Skeletal muscle tissue (tissue), 3 donors: ENCODE measurements at regions not wholly inside any gene's neighbourhood (a gene's known extent, or its start where the extent isn't known, plus 50 kb on each side); places are given as distances from the start of the nearest gene placed in this dataset.

Source experiments
- H3K27ac ChIP-seq: one replicate; pipeline ENCODE4 v1.7.0; 2013; ENCODE audit warnings: mild to moderate bottlenecking, low read depth, low read length, inconsistent platforms
- H3K27me3 ChIP-seq, 3 donors: one replicate each; pipeline ENCODE4 v1.7.0; 2013; ENCODE audit warnings: low read length in 3 of 3; ENCODE audit not compliant: control insufficient read depth in 3 of 3, insufficient read depth in 3 of 3
- H3K36me3 ChIP-seq, 3 donors: one replicate each; pipeline ENCODE4 v1.7.0; 2013; ENCODE audit warnings: low read length in 3 of 3; ENCODE audit not compliant: control insufficient read depth in 3 of 3, insufficient read depth in 3 of 3
- H3K4me1 ChIP-seq, 3 donors: one replicate each; pipeline ENCODE4 v1.7.0; 2013; ENCODE audit warnings: low read length in 3 of 3, mild to moderate bottlenecking in 3 of 3; ENCODE audit not compliant: control insufficient read depth in 3 of 3, insufficient read depth in 3 of 3
- H3K4me3 ChIP-seq, 3 donors: one replicate each; pipeline ENCODE4 v1.7.0; 2013; ENCODE audit warnings: low read length in 3 of 3
- H3K9ac ChIP-seq, 3 donors: one replicate each; pipeline ENCODE4 v1.7.0; 2013; ENCODE audit warnings: low read length in 3 of 3, mild to moderate bottlenecking in 3 of 3, moderate library complexity in 2 of 3, low read depth in 1 of 3
- H3K9me3 ChIP-seq, 3 donors: one replicate each; pipeline ENCODE4 v1.7.0; 2013; ENCODE audit warnings: low read length in 3 of 3; ENCODE audit not compliant: control insufficient read depth in 3 of 3
- donor health status: Osteomylitis.

DNA sequence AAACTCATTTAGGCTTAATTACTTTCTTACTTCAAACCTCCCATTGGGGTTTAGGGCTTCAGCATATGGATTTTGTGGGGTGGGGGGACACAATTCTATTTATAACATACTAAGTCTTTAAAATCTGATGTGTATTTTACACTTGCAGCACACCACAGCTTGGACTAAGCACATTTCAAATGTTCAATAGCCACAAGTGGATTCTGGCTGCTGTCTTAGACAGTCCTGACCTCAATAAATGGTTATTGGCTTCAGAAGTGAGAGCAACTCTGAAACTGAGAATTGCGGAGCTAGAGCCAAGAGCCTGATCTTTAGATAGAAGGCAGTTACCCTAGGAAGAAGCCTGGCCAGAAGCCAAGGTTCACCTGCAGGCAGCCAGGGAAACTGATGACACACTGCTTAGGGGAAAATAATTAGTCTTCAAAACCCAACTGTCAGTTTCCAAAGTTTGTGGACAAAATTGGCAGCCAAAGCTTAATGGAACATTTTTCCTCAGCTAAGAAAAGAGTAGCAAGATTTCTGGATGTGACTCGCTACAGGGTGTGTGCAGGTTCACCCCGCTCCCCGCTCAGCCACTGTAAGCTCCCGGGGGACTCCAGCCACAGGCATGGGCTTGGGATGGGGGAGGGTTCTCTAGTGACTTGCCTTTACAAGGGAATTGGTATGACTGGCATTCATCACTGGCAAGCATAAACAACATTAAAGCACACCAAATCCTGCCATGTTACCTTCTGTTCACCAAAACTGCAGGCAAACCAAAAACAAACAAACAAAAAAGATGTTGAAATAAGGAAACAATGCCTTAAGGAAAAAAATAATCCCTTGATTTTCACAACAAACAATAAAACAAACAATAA is 219.8 kb downstream of the TFAP2A start:
- Histone ChIP-seq H3K9ac (no peak overlapping the region), H3K9me3 (peaks cover 0 to 3% (median 0%) of the 10 kb centered on the region in 3 donors), H3K27ac (no peak overlapping the region), H3K4me1 (no peaks in the 10 kb centered on the region), H3K36me3 (no peaks in the 10 kb centered on the region), H3K4me3 (no peak overlapping the region), H3K27me3 (no peaks in the 10 kb centered on the region)

DNA sequence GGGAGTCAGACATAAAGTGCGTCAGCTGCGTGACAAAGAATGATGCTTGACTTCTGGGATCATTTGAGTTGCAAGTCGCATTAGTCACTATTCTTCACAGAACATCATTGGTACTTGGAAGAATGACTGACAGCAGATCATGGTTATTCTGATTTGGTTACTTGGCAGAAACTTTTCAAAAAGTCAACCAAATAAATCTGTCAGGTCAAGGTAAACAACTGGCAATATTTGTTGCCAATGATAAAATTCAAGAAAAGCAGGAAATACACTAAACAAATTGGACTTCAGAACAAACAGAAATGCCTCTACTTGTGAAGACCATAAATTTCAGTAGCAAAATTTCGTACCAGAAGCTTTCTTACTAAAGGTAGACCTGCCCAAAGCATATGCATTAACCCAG is 221.6 kb downstream of the TFAP2A start:
- Histone ChIP-seq H3K36me3 (no peaks in the 10 kb centered on the region), H3K9ac (no peak overlapping the region), H3K27ac (no peak overlapping the region), H3K4me3 (no peak overlapping the region), H3K27me3 (no peaks in the 10 kb centered on the region), H3K9me3 (peaks cover 0 to 3% (median 0%) of the 10 kb centered on the region in 3 donors), H3K4me1 (no peaks in the 10 kb centered on the region)

DNA sequence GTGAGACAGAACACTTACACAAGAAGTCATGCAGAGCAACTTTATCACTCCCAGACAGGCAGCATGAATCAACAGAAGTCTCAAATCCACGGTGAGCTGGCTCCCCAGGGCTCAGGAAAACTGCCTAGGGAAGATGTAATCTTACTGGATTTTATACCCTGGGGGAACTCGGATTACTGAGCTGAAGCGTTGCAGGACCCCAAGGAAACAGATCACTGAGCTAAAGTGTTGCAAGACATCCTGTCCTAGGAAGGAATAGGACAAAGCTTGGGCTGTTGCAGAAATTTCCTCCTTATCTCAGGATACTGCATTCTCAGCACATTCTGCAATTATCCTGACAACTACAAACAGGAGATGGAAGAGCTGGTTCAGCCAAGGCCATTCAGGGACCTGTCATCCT is 224.8 kb downstream of the TFAP2A start:
- no peaks in the 10 kb centered on the region for H3K9me3 ChIP-seq
- no peak overlapping the region for H3K9ac ChIP-seq
- no peaks in the 10 kb centered on the region for H3K4me1 ChIP-seq
- H3K4me3 ChIP-seq = no peak overlapping the region
- H3K27me3 ChIP-seq = no peaks in the 10 kb centered on the region
- H3K27ac ChIP-seq = no peak overlapping the region
- no peaks in the 10 kb centered on the region for H3K36me3 ChIP-seq

DNA sequence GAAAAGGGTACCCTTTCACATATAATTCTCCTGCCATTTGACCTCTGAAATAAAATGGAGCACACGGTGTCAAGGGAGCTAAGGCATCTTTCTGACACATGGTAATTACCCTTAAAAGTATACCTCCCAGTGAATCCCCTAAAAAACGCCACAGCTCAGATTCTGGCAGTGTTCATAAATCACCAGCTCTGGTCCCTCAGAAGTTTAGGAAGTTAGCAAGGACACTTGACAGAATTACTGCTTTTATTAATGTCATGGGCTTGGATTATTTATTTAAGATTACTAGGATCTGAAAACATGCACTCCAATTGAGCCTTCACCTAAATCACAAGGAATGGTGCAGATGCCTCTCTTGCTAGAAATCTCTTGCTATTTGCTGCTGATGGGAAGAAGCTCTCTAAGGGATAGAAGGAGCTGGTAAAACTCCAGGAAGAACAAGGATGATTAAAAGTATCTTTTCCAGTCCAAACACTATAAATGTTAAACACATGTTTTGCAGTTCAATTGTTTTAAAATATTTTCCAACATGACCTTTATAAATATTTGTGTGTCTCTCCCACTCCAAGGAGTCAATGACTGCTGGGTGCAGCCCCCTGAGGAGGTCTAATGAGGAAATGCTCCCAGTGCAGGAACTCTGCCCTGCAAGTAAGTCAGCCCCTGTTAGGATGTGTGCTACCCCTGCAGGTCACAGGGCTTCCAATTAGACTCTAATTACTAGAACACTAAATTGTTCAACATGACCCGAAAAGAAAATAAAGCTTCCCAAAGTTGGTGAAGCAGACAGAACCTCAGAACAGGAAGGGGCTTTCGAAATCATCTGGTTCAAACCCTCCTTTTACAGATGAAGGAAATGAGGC is 230.3 kb downstream of the TFAP2A start:
- H3K27ac ChIP-seq = no peak overlapping the region
- peaks cover 0 to 2% (median 0%) of the 10 kb centered on the region in 3 donors for H3K9me3 ChIP-seq
- H3K36me3 ChIP-seq = no peaks in the 10 kb centered on the region
- no peaks in the 10 kb centered on the region for H3K27me3 ChIP-seq
- H3K9ac ChIP-seq = no peak overlapping the region
- H3K4me1 ChIP-seq = no peaks in the 10 kb centered on the region
- H3K4me3 ChIP-seq = no peak overlapping the region

DNA sequence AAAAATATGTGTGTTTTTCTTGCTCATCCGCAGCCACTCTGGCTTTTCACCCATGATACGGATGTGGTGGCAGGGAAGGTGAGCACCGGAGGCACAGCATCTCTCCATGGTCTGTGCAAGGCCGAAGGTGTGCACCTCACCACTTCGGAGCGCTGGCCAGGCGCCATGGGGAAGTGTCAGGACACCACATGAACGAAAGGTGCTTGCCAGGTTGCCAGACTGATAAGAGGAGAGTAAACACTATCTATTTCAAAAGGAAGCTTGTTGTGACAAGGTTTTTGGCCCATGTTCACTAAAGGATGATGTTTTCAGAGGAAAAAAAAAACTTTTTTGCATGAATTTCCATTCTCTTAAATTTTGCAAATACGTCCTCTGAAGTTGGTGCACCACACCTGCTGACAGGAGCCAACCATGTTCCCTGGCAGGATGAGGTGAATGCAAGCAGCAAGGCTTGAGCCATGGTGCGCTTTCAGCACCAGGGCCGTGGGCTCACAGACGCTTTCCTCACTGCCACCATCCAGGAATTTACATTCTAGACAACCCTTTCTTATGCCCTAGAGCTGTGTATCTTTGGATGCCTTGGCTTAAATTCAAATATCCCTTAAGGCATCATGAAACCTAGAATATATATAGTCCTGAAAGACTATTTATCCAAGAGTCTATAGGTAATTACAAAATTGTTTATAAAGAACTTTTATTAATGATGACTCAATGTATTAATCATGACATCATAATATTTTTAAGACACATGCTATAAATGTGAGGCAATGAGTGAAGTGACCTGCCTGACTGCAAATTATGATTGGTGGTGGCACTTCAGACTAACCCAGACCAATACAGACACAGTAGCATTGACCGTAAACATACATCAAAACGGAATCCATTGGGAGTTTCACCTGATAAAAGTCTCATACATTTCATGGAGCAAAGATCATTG is 234.5 kb downstream of the TFAP2A start:
- no peak overlapping the region for H3K4me3 ChIP-seq
- no peak overlapping the region for H3K9ac ChIP-seq
- H3K9me3 ChIP-seq = peaks cover 0 to 2% (median 0%) of the 10 kb centered on the region in 3 donors
- no peaks in the 10 kb centered on the region for H3K4me1 ChIP-seq
- H3K27me3 ChIP-seq = no peaks in the 10 kb centered on the region
- H3K27ac ChIP-seq = no peak overlapping the region
- no peaks in the 10 kb centered on the region for H3K36me3 ChIP-seq

DNA sequence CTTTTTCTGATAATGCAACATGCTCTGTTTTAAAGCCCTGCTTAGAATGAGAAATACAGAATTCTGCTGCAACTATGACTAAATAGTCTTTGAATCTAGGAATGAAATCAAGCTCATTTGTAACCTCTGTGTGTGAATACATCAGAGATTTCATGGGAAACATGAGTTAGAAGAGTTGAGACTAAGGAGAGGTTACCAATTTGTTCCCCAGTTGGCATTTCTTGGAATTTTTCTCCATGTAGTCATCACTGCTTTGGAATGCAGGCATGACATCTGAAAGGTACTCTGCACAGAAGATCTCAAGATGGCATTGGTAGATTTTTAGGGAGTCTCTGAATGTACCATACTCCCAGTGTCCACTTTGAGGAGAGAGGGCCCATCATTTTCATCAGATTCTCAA is 237.2 kb downstream of the TFAP2A start:
- H3K4me1 ChIP-seq = no peaks in the 10 kb centered on the region
- no peak overlapping the region for H3K9ac ChIP-seq
- H3K4me3 ChIP-seq = no peak overlapping the region
- no peaks in the 10 kb centered on the region for H3K36me3 ChIP-seq
- no peak overlapping the region for H3K27ac ChIP-seq
- H3K9me3 ChIP-seq = peaks cover 0 to 2% (median 0%) of the 10 kb centered on the region in 3 donors
- no peaks in the 10 kb centered on the region for H3K27me3 ChIP-seq

DNA sequence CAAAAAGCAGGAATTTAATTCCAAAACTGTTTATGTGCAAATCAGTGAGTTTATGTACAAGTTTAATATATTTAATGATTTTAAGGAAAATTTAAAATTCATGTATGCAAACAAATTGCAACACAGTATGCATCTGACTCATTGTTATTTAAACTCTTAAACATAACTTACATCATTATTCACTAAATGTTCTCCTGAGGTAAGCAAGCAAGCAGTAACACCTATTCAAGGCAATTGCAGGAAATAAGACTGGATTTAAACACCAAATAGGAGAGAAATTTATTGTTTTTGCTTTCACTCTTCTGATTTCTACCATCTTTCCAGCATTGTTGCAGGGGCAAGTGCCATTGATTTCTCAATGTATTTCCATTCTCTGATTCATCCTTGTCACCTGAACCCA is 239.5 kb downstream of the TFAP2A start:
- Histone ChIP-seq H3K27ac (no peak overlapping the region), H3K27me3 (no peaks in the 10 kb centered on the region), H3K9ac (no peak overlapping the region), H3K4me1 (no peaks in the 10 kb centered on the region), H3K9me3 (peaks cover 0 to under 1% (median 0%) of the 10 kb centered on the region in 3 donors), H3K36me3 (no peaks in the 10 kb centered on the region), H3K4me3 (no peak overlapping the region)

DNA sequence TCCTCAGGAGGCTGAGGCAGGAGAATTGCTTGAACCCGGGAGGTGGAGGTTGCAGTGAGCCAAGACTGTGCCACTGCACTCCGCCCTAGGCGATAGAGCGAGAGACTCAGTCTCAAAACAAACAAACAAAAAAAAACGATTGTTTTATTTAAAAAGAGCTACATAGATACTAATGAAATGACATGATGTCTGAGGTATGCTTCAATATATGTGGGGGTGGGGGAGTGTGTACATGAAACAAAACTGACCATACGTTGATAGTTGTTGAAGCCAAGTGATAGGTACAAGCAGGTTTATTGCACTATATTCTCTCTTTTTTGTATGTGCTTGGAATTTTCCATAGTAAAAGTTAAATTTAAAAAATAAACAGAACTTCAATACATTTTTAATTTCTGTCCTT is 240.1 kb downstream of the TFAP2A start:
- H3K27ac ChIP-seq = no peak overlapping the region

DNA sequence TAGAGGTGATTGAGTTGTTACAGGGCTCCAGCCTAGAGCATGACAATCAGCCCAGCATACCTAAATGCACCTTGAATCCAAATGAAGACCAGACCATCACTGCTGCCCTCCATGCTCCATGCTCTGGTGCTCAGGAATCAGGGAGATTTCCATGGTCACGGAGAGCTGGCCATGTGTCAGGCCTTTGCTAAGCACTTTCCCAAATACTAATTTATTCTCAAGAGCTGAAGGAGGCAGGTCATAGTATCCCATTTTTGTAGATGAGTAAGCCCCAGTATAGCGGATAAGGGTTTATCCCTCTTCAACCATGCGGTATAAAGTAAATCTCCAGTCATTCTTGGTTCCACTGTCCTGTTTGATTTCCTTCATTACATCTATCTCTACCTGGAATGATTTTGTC is 240.8 kb downstream of the TFAP2A start:
- no peak overlapping the region for H3K4me3 ChIP-seq
- no peak overlapping the region for H3K27ac ChIP-seq
- H3K27me3 ChIP-seq = no peaks in the 10 kb centered on the region
- H3K4me1 ChIP-seq = no peaks in the 10 kb centered on the region
- H3K9ac ChIP-seq = no peak overlapping the region
- no peaks in the 10 kb centered on the region for H3K36me3 ChIP-seq
- no peaks in the 10 kb centered on the region for H3K9me3 ChIP-seq

More for the DNA sequence above, 240.1 kb downstream of the TFAP2A start:
- no peaks in the 10 kb centered on the region for H3K9me3 ChIP-seq
- H3K4me1 ChIP-seq = no peaks in the 10 kb centered on the region
- no peak overlapping the region for H3K4me3 ChIP-seq
- no peaks in the 10 kb centered on the region for H3K27me3 ChIP-seq
- H3K9ac ChIP-seq = no peak overlapping the region
- no peaks in the 10 kb centered on the region for H3K36me3 ChIP-seq
